ENCODE measurements at regions not wholly inside any gene's neighbourhood (a gene's known extent, or its start where the extent isn't known, plus 50 kb on each side); places are given as distances from the start of the nearest gene placed in this dataset.

DNA sequence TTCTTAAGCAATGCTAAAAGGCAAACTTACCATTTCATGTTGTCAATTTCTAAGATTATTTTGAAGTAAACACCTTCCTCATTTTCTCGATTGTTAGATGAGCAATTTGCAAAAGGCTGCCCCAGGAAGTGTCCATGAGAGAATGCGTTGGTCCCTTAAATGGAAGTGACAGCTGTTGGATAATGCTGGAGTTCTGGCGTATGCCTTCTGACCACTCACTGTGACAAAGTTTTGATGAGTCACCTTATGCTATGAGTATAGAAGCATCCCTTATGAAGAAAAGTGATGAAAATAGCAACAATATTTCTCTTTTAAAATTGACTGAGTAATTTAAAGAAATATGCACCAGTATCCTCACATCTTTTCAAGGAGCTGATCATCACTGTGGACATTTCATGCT is 1497.5 kb downstream of the DPP10 start (continued):
- TF ChIP-seq, protein P1, sequence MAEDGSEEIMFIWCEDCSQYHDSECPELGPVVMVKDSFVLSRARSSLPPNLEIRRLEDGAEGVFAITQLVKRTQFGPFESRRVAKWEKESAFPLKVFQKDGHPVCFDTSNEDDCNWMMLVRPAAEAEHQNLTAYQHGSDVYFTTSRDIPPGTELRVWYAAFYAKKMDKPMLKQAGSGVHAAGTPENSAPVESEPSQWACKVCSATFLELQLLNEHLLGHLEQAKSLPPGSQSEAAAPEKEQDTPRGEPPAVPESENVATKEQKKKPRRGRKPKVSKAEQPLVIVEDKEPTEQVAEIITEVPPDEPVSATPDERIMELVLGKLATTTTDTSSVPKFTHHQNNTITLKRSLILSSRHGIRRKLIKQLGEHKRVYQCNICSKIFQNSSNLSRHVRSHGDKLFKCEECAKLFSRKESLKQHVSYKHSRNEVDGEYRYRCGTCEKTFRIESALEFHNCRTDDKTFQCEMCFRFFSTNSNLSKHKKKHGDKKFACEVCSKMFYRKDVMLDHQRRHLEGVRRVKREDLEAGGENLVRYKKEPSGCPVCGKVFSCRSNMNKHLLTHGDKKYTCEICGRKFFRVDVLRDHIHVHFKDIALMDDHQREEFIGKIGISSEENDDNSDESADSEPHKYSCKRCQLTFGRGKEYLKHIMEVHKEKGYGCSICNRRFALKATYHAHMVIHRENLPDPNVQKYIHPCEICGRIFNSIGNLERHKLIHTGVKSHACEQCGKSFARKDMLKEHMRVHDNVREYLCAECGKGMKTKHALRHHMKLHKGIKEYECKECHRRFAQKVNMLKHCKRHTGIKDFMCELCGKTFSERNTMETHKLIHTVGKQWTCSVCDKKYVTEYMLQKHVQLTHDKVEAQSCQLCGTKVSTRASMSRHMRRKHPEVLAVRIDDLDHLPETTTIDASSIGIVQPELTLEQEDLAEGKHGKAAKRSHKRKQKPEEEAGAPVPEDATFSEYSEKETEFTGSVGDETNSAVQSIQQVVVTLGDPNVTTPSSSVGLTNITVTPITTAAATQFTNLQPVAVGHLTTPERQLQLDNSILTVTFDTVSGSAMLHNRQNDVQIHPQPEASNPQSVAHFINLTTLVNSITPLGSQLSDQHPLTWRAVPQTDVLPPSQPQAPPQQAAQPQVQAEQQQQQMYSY (CRISPR knock-in tag; IDR thresholded peaks at IDR 0.05): no peak
- TF ChIP-seq, protein P2, sequence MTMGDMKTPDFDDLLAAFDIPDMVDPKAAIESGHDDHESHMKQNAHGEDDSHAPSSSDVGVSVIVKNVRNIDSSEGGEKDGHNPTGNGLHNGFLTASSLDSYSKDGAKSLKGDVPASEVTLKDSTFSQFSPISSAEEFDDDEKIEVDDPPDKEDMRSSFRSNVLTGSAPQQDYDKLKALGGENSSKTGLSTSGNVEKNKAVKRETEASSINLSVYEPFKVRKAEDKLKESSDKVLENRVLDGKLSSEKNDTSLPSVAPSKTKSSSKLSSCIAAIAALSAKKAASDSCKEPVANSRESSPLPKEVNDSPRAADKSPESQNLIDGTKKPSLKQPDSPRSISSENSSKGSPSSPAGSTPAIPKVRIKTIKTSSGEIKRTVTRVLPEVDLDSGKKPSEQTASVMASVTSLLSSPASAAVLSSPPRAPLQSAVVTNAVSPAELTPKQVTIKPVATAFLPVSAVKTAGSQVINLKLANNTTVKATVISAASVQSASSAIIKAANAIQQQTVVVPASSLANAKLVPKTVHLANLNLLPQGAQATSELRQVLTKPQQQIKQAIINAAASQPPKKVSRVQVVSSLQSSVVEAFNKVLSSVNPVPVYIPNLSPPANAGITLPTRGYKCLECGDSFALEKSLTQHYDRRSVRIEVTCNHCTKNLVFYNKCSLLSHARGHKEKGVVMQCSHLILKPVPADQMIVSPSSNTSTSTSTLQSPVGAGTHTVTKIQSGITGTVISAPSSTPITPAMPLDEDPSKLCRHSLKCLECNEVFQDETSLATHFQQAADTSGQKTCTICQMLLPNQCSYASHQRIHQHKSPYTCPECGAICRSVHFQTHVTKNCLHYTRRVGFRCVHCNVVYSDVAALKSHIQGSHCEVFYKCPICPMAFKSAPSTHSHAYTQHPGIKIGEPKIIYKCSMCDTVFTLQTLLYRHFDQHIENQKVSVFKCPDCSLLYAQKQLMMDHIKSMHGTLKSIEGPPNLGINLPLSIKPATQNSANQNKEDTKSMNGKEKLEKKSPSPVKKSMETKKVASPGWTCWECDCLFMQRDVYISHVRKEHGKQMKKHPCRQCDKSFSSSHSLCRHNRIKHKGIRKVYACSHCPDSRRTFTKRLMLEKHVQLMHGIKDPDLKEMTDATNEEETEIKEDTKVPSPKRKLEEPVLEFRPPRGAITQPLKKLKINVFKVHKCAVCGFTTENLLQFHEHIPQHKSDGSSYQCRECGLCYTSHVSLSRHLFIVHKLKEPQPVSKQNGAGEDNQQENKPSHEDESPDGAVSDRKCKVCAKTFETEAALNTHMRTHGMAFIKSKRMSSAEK (CRISPR knock-in tag; IDR thresholded peaks at IDR 0.05; ENCODE audit: borderline replicate concordance): no peak

DNA sequence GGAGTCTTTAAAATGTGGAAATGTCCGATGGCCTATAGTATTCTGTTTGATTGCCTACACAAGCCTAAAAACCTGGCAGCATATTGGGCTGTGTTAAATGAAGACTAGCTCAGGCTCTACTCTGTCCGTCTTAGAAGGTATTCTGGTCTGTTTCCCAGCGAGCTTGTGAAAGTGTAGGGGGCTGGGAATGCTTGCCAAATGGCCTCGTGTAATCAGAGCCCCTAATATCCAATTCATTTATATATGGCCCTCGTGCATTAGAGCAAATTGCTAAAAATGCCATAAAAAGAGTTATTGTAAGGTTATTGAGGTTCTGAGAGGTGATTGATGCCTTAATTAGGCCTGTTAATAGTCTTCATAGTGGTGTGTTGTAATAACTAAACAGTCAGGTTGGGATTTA is 1500.4 kb downstream of the DPP10 start:
- TF ChIP-seq GABPB1 (CRISPR knock-in tag; IDR thresholded peaks at IDR 0.05): no peak
- no peak for TF ChIP-seq KAT7 (CRISPR knock-in tag; IDR thresholded peaks at IDR 0.05; ENCODE audit: borderline replicate concordance)
- TF ChIP-seq, protein P3, sequence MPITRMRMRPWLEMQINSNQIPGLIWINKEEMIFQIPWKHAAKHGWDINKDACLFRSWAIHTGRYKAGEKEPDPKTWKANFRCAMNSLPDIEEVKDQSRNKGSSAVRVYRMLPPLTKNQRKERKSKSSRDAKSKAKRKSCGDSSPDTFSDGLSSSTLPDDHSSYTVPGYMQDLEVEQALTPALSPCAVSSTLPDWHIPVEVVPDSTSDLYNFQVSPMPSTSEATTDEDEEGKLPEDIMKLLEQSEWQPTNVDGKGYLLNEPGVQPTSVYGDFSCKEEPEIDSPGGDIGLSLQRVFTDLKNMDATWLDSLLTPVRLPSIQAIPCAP (CRISPR knock-in tag; IDR thresholded peaks at IDR 0.05): no peak
- TF ChIP-seq, protein P4, sequence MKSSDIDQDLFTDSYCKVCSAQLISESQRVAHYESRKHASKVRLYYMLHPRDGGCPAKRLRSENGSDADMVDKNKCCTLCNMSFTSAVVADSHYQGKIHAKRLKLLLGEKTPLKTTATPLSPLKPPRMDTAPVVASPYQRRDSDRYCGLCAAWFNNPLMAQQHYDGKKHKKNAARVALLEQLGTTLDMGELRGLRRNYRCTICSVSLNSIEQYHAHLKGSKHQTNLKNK (CRISPR knock-in tag; IDR thresholded peaks at IDR 0.05): no peak
- peaks cover 6% of the 10 kb centered on the region; the same call in 1 of the 2 replicates for H3K36me3 Mint-ChIP-seq
- peaks cover 41% of the 10 kb centered on the region for H3K9me3 Mint-ChIP-seq
- POLR2A ChIA-PET: no interaction called here
- no peak for ATAC-seq
- H3K27me3 Mint-ChIP-seq (ENCODE audit: low read depth): no peaks in the 10 kb centered on the region
- H3K27ac Mint-ChIP-seq: no peak overlapping the region
- no peak overlapping the region for H3K4me3 Mint-ChIP-seq
- no peaks in the 10 kb centered on the region for H3K4me1 Mint-ChIP-seq
- CTCF ChIA-PET: no interaction called here
- no peak for DNase-seq (ENCODE audit: low spot score)

DNA sequence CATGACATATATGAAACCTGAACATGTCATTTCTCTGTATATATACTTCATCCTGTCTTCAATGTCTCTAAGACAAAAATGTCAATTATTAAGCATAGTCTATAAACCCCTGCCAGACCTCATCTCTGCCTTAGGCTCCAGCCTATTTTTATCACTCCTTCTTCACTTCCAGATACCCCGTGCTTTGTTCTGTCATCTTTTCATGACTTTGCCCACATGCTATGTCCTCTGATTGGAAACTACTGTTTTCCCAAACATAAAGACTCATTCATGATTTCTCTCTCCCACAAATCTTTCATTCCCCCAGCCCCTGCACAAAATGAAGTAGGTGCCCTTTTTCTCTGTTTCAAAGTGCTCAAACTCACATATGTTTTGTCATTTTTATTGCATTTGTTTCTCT is 1503.9 kb downstream of the DPP10 start:
- Mint-ChIP-seq H3K36me3 (peaks cover 9% of the 10 kb centered on the region; the same call in 1 of the 2 replicates), H3K27ac (no peak overlapping the region), H3K9me3 (peaks cover 52% of the 10 kb centered on the region), H3K27me3 (ENCODE audit: low read depth) (no peaks in the 10 kb centered on the region), H3K4me3 (no peak overlapping the region), H3K4me1 (no peaks in the 10 kb centered on the region)
- ATAC-seq (no peak), DNase-seq (ENCODE audit: low spot score) (no peak)
- ChIA-PET CTCF (no interaction called here), POLR2A (no interaction called here)
- TF ChIP-seq ZNF219 (CRISPR knock-in tag; IDR thresholded peaks at IDR 0.05; ENCODE audit: borderline replicate concordance): no peak
- TF ChIP-seq, protein P1 (CRISPR knock-in tag; IDR thresholded peaks at IDR 0.05): no peak
- no peak for TF ChIP-seq CREM (CRISPR knock-in tag; IDR thresholded peaks at IDR 0.05)
- TF ChIP-seq KAT7 (CRISPR knock-in tag; IDR thresholded peaks at IDR 0.05; ENCODE audit: borderline replicate concordance): no peak
- TF ChIP-seq, protein P5, sequence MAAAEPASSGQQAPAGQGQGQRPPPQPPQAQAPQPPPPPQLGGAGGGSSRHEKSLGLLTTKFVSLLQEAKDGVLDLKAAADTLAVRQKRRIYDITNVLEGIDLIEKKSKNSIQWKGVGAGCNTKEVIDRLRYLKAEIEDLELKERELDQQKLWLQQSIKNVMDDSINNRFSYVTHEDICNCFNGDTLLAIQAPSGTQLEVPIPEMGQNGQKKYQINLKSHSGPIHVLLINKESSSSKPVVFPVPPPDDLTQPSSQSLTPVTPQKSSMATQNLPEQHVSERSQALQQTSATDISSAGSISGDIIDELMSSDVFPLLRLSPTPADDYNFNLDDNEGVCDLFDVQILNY (CRISPR knock-in tag; IDR thresholded peaks at IDR 0.05): no peak
- TF ChIP-seq, protein P6, sequence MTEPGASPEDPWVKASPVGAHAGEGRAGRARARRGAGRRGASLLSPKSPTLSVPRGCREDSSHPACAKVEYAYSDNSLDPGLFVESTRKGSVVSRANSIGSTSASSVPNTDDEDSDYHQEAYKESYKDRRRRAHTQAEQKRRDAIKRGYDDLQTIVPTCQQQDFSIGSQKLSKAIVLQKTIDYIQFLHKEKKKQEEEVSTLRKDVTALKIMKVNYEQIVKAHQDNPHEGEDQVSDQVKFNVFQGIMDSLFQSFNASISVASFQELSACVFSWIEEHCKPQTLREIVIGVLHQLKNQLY (CRISPR knock-in tag; IDR thresholded peaks at IDR 0.05): no peak
- TF ChIP-seq, protein P7, sequence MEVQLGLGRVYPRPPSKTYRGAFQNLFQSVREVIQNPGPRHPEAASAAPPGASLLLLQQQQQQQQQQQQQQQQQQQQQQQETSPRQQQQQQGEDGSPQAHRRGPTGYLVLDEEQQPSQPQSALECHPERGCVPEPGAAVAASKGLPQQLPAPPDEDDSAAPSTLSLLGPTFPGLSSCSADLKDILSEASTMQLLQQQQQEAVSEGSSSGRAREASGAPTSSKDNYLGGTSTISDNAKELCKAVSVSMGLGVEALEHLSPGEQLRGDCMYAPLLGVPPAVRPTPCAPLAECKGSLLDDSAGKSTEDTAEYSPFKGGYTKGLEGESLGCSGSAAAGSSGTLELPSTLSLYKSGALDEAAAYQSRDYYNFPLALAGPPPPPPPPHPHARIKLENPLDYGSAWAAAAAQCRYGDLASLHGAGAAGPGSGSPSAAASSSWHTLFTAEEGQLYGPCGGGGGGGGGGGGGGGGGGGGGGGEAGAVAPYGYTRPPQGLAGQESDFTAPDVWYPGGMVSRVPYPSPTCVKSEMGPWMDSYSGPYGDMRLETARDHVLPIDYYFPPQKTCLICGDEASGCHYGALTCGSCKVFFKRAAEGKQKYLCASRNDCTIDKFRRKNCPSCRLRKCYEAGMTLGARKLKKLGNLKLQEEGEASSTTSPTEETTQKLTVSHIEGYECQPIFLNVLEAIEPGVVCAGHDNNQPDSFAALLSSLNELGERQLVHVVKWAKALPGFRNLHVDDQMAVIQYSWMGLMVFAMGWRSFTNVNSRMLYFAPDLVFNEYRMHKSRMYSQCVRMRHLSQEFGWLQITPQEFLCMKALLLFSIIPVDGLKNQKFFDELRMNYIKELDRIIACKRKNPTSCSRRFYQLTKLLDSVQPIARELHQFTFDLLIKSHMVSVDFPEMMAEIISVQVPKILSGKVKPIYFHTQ (CRISPR knock-in tag; IDR thresholded peaks at IDR 0.05): no peak
- no peak for TF ChIP-seq SP1 (CRISPR knock-in tag; conservative IDR thresholded peaks at IDR 0.05)
